HEK293 (cell line): ENCODE measurements at regions not wholly inside any gene's neighbourhood (a gene's known extent, or its start where the extent isn't known, plus 50 kb on each side); places are given as distances from the start of the nearest gene placed in this dataset.

ENCODE experiments used
- CTCF ChIA-PET: fragments of 350-600 bp; formaldehyde crosslinking; extraction: SDS; loops from one replicate; lab custom pipeline; 2021; ENCODE audit warnings: antibody characterized with exemption; lab: Yijun Ruan, JAX
- POLR2A ChIA-PET: fragments of 300-600 bp; formaldehyde crosslinking; extraction: SDS; loops from one replicate; lab custom pipeline; 2020; ENCODE audit warnings: antibody characterized with exemption, inconsistent platforms; lab: Yijun Ruan, JAX
- H3K27ac ChIP-seq: fragments of 200-500 bp; sonication (Bioruptor generic); 2 replicates; pipeline ENCODE4 v1.5.1; 2014; ENCODE audit warnings: low read depth, low read length, control low read depth, inconsistent platforms; ENCODE audit errors: extremely low read depth
- H3K36me3 ChIP-seq, 2 experiments: fragments of 200-500 bp in 1 of 2; sonication (Bioruptor generic) in 1 of 2; 1 replicate in 1 of 2; 2 replicates in 1 of 2; pipeline ENCODE4 v1.5.1; 2014 to 2017; ENCODE audit warnings: inconsistent platforms in 2 of 2, low read length in 2 of 2; ENCODE audit not compliant: control insufficient read depth in 2 of 2, insufficient read depth in 1 of 2
- H3K4me1 ChIP-seq: fragments of 200-500 bp; sonication (Bioruptor generic); 2 replicates; pipeline ENCODE4 v1.5.1; 2014; ENCODE audit warnings: mild to moderate bottlenecking, low read length, inconsistent platforms; ENCODE audit not compliant: control insufficient read depth, insufficient read depth
- H3K4me3 ChIP-seq: 2 replicates; pipeline ENCODE4 v1.5.1; 2011; ENCODE audit warnings: low read depth, mild to moderate bottlenecking, control low read depth, low read length, moderate library complexity
- H3K9me3 ChIP-seq: fragments of 200-500 bp; sonication (Bioruptor generic); 2 replicates; pipeline ENCODE4 v1.5.1; 2014; ENCODE audit warnings: low read depth, low read length, inconsistent platforms; ENCODE audit not compliant: control insufficient read depth, insufficient read depth
- HOXD13 ChIP-seq: sonication (generic); formaldehyde crosslinking; IDR thresholded peaks from 2 replicates; pipeline ENCODE4 v1.8.0; 2022; ENCODE audit warnings: missing genetic modification reagents, borderline replicate concordance
- PATZ1 ChIP-seq: fragments of 450-650 bp; formaldehyde crosslinking; IDR thresholded peaks from 2 replicates; pipeline ENCODE4 v1.5.1; 2016; ENCODE audit warnings: missing biosample characterization, missing genetic modification characterization
- ZBTB10 ChIP-seq: fragments of 450-650 bp; formaldehyde crosslinking; IDR thresholded peaks from 2 replicates; pipeline ENCODE4 v1.5.1; 2016; ENCODE audit warnings: missing biosample characterization, missing genetic modification characterization
- ZNF16 ChIP-seq: fragments of 450-650 bp; formaldehyde crosslinking; IDR thresholded peaks from 2 replicates; pipeline ENCODE4 v1.5.1; 2016; ENCODE audit warnings: low read depth, missing biosample characterization, missing genetic modification characterization
- ZNF302 ChIP-seq: fragments of 450-650 bp; formaldehyde crosslinking; IDR thresholded peaks from 2 replicates; pipeline ENCODE4 v1.5.1; 2016; ENCODE audit warnings: missing biosample characterization, missing genetic modification characterization, low read depth
- ZNF341 ChIP-seq: fragments of 450-650 bp; formaldehyde crosslinking; IDR thresholded peaks from 2 replicates; pipeline ENCODE4; 2016; ENCODE audit warnings: low read depth, missing biosample characterization, missing genetic modification characterization
- ZNF37A ChIP-seq: fragments of 450-650 bp; IDR thresholded peaks from 2 replicates; pipeline ENCODE4 v1.5.1; 2018; ENCODE audit warnings: missing biosample characterization, missing genetic modification characterization
- ZNF391 ChIP-seq: fragments of 450-650 bp; formaldehyde crosslinking; IDR thresholded peaks from 2 replicates; pipeline ENCODE4 v1.5.1; 2016; ENCODE audit warnings: low read depth, missing biosample characterization, missing genetic modification characterization, borderline replicate concordance
- ZNF521 ChIP-seq: fragments of 450-650 bp; formaldehyde crosslinking; IDR thresholded peaks from 2 replicates; pipeline ENCODE4 v1.5.1; 2017; ENCODE audit warnings: missing biosample characterization, mild to moderate bottlenecking, missing genetic modification characterization
- ZNF639 ChIP-seq: fragments of 450-650 bp; formaldehyde crosslinking; IDR thresholded peaks from 2 replicates; pipeline ENCODE4 v1.5.1; 2016; ENCODE audit warnings: missing biosample characterization, missing genetic modification characterization
- ZSCAN30 ChIP-seq: fragments of 450-650 bp; IDR thresholded peaks from 2 replicates; pipeline ENCODE4 v1.5.1; 2018; ENCODE audit warnings: missing biosample characterization, mild to moderate bottlenecking, missing genetic modification characterization, moderate library complexity
- TF ChIP-seq, protein P1 (sequence below): fragments of 450-650 bp; formaldehyde crosslinking; IDR thresholded peaks from 2 replicates; pipeline ENCODE4 v1.5.1; 2016; ENCODE audit warnings: missing biosample characterization, missing genetic modification characterization
- TF ChIP-seq, protein P2 (sequence below): fragments of 450-650 bp; formaldehyde crosslinking; IDR thresholded peaks from 2 replicates; pipeline ENCODE4 v1.5.1; 2016; ENCODE audit warnings: missing biosample characterization, missing genetic modification characterization, borderline replicate concordance

DNA sequence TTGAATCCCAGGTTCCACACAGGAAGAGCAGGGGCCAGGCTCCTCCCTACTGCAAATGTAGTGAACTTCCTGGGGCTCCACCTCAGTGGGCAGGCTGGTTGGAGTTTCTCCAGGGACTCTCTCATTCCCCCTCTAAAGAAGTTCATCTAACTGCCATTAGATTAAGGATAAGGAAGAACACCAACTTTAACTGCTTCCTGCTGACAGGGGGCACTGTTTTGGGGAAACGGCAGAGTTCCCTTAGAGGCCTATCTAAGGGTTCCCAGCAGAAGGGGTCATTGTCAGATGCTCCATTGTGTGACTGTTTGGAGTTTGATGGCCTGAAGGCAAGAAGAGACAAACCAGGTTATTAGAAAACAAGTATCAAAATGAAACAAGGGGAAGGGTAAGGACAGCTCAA, 2159.7 kb upstream of the PIK3C3 start (continued):
- TF ChIP-seq ZBTB10 (no peak), ZNF521 (no peak), PATZ1 (no peak), ZNF16 (tag by site-specific recombination) (no peak), ZNF302 (tag by site-specific recombination) (no peak), HOXD13 (CRISPR knock-in tag) (no peak), ZNF639 (no peak)
- TF ChIP-seq, protein P1, sequence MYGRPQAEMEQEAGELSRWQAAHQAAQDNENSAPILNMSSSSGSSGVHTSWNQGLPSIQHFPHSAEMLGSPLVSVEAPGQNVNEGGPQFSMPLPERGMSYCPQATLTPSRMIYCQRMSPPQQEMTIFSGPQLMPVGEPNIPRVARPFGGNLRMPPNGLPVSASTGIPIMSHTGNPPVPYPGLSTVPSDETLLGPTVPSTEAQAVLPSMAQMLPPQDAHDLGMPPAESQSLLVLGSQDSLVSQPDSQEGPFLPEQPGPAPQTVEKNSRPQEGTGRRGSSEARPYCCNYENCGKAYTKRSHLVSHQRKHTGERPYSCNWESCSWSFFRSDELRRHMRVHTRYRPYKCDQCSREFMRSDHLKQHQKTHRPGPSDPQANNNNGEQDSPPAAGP (tag by site-specific recombination), result no peak
- TF ChIP-seq, all 188 proteins: peak for 0

DNA sequence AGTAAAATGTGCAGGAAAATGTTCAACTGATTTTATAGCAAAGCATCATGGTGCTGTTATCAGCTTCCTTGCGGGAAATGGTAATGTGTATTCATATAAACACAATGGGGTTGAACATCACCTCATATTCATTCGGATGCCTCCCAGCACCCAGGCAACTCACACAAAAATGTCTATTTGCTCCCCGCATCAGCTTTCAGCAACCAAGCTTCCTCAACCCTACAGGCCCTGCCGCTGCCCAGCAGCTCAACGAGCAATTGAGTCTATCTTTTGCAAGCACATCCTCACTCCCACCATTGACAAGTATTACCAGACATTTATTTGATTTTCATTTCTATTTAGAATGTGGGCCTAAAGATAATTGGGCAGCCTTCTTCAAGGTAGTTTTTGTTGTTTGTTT, 2161.4 kb upstream of the PIK3C3 start:
- Histone ChIP-seq H3K4me1 (no peaks in the 10 kb centered on the region), H3K9me3 (no peaks in the 10 kb centered on the region), H3K4me3 (no peak overlapping the region), H3K27ac (no peak overlapping the region), H3K36me3 (peaks cover 0 to 11% of the 10 kb centered on the region in 2 experiments; a peak in 1 of 3 replicates)
- TF ChIP-seq, protein P2, sequence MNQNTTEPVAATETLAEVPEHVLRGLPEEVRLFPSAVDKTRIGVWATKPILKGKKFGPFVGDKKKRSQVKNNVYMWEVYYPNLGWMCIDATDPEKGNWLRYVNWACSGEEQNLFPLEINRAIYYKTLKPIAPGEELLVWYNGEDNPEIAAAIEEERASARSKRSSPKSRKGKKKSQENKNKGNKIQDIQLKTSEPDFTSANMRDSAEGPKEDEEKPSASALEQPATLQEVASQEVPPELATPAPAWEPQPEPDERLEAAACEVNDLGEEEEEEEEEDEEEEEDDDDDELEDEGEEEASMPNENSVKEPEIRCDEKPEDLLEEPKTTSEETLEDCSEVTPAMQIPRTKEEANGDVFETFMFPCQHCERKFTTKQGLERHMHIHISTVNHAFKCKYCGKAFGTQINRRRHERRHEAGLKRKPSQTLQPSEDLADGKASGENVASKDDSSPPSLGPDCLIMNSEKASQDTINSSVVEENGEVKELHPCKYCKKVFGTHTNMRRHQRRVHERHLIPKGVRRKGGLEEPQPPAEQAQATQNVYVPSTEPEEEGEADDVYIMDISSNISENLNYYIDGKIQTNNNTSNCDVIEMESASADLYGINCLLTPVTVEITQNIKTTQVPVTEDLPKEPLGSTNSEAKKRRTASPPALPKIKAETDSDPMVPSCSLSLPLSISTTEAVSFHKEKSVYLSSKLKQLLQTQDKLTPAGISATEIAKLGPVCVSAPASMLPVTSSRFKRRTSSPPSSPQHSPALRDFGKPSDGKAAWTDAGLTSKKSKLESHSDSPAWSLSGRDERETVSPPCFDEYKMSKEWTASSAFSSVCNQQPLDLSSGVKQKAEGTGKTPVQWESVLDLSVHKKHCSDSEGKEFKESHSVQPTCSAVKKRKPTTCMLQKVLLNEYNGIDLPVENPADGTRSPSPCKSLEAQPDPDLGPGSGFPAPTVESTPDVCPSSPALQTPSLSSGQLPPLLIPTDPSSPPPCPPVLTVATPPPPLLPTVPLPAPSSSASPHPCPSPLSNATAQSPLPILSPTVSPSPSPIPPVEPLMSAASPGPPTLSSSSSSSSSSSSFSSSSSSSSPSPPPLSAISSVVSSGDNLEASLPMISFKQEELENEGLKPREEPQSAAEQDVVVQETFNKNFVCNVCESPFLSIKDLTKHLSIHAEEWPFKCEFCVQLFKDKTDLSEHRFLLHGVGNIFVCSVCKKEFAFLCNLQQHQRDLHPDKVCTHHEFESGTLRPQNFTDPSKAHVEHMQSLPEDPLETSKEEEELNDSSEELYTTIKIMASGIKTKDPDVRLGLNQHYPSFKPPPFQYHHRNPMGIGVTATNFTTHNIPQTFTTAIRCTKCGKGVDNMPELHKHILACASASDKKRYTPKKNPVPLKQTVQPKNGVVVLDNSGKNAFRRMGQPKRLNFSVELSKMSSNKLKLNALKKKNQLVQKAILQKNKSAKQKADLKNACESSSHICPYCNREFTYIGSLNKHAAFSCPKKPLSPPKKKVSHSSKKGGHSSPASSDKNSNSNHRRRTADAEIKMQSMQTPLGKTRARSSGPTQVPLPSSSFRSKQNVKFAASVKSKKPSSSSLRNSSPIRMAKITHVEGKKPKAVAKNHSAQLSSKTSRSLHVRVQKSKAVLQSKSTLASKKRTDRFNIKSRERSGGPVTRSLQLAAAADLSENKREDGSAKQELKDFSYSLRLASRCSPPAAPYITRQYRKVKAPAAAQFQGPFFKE (tag by site-specific recombination), result no peak
- TF ChIP-seq ZSCAN30 (no peak), ZNF37A (tag by site-specific recombination) (no peak), ZNF391 (tag by site-specific recombination) (no peak), ZNF341 (tag by site-specific recombination) (no peak)
- POLR2A ChIA-PET, result no interaction called here
- CTCF ChIA-PET, result no interaction called here
